OCI-LY7 (cell line): ENCODE measurements at regions not wholly inside any gene's neighbourhood (a gene's known extent, or its start where the extent isn't known, plus 50 kb on each side); places are given as distances from the start of the nearest gene placed in this dataset.

Experiments
- BruUV-seq: library from RNA; stranded (reverse); fragments of 400-500 nt; replicated peaks from 2 replicates; lab custom pipeline; 2021; lab: Mats Ljungman, UMichigan
- CTCF ChIA-PET: fragments of 300-600 bp; sonication (Branson Sonifier 250); formaldehyde crosslinking; loops from one replicate; lab custom pipeline; 2022; ENCODE audit warnings: antibody characterized with exemption; ENCODE audit not compliant: unreplicated experiment; lab: Charles Lee
- POLR2A ChIA-PET: fragments of 300-600 bp; sonication (Branson Sonifier 250); formaldehyde crosslinking; loops from one replicate; lab custom pipeline; 2022; ENCODE audit warnings: antibody characterized with exemption; lab: Charles Lee
- DNase-seq: peaks from one replicate; pipeline ENCODE4 v3.0.0-alpha.2; 2015; ENCODE audit warnings: low spot score
- H2AFZ ChIP-seq: fragments of 200-600 bp; sonication (generic), shearing (Covaris generic); 2 replicates; pipeline ENCODE4 v1.6.1; 2014; ENCODE audit warnings: mild to moderate bottlenecking, antibody characterized with exemption, low read length, moderate library complexity
- H3K27ac ChIP-seq: fragments of 200-600 bp; sonication (generic); 2 replicates; pipeline ENCODE4 v1.5.1; 2014; ENCODE audit warnings: mixed run types, low read depth, mild to moderate bottlenecking, moderate library complexity, low read length, inconsistent platforms; ENCODE audit not compliant: poor library complexity, severe bottlenecking
- H3K36me3 ChIP-seq: fragments of 200-600 bp; sonication (generic); 2 replicates; pipeline ENCODE4 v1.6.1; 2014; ENCODE audit warnings: mild to moderate bottlenecking, antibody characterized with exemption, low read length, moderate library complexity, mixed read lengths; ENCODE audit not compliant: insufficient read depth
- H3K4me1 ChIP-seq: fragments of 200-600 bp; sonication (generic); 2 replicates; pipeline ENCODE4 v1.5.1; 2014; ENCODE audit warnings: mild to moderate bottlenecking, low read length; ENCODE audit not compliant: insufficient read depth, poor library complexity, severe bottlenecking
- H3K4me2 ChIP-seq: fragments of 200-600 bp; sonication (generic); 2 replicates; pipeline ENCODE4 v1.6.1; 2014; ENCODE audit warnings: mild to moderate bottlenecking, low read length
- H3K4me3 ChIP-seq: fragments of 200-600 bp; sonication (generic); 2 replicates; pipeline ENCODE4 v1.5.1; 2014; ENCODE audit warnings: mild to moderate bottlenecking, low read depth, low read length; ENCODE audit not compliant: poor library complexity, severe bottlenecking
- H3K79me2 ChIP-seq: fragments of 200-600 bp; sonication (generic); 2 replicates; pipeline ENCODE4 v1.6.1; 2016; ENCODE audit warnings: low read depth, mild to moderate bottlenecking, low read length, moderate library complexity, mixed read lengths; ENCODE audit not compliant: insufficient read depth
- H3K9me2 ChIP-seq: fragments of 200-600 bp; sonication (generic); 2 replicates; pipeline ENCODE4 v1.6.1; 2016; ENCODE audit warnings: mild to moderate bottlenecking, low read length, mixed read lengths; ENCODE audit not compliant: insufficient read depth
- H3K9me3 ChIP-seq: fragments of 200-600 bp; sonication (generic); 2 replicates; pipeline ENCODE4 v1.6.1; 2014; ENCODE audit warnings: mild to moderate bottlenecking, mixed run types, low read length, mixed read lengths
- H4K20me1 ChIP-seq: fragments of 200-600 bp; sonication (generic); 2 replicates; pipeline ENCODE4 v1.6.1; 2014; ENCODE audit warnings: mild to moderate bottlenecking, antibody characterized with exemption, low read length, moderate library complexity, mixed read lengths; ENCODE audit not compliant: insufficient read depth
- CTCF ChIP-seq: fragments of 200-600 bp; sonication (generic); conservative IDR thresholded peaks from 2 replicates; pipeline ENCODE4 v1.5.1; 2014; ENCODE audit warnings: mild to moderate bottlenecking, antibody characterized with exemption, low read length, moderate library complexity, mixed read lengths
- EZH2phosphoT487 ChIP-seq: fragments of 200-600 bp; sonication (generic); IDR thresholded peaks from 2 replicates; pipeline ENCODE4 v1.6.1; 2018; ENCODE audit warnings: low read depth, borderline replicate concordance, mild to moderate bottlenecking, mixed run types, antibody characterized with exemption, low read length, moderate library complexity, mixed read lengths
- intact Hi-C: fragments of 100-400 bp; cut with micrococcal nuclease; formaldehyde crosslinking; loops from one replicate; pipeline ENCODE4 v1.10.0; 2022; ENCODE audit not compliant: unreplicated experiment

GRCh38 chr6:40188931-40189330 lies 254.7 kb upstream of the MOCS1 start:
- no peaks in the 10 kb centered on the region for H3K9me3 ChIP-seq
- BruUV-seq = no TSS peak
- no peaks in the 10 kb centered on the region for H3K36me3 ChIP-seq
- H3K4me2 ChIP-seq = no peak overlapping the region
- no peaks in the 10 kb centered on the region for H4K20me1 ChIP-seq
- no peak overlapping the region for H2AFZ ChIP-seq
- H3K4me3 ChIP-seq = no peak overlapping the region
- DNase-seq = no peak
- H3K27ac ChIP-seq = no peak overlapping the region
- no peaks in the 10 kb centered on the region for H3K4me1 ChIP-seq
- ChIA-PET CTCF (no interaction called here), POLR2A (no interaction called here)
- no peaks in the 10 kb centered on the region for H3K79me2 ChIP-seq
- TF ChIP-seq CTCF (no peak), EZH2phosphoT487 (no peak)
- H3K9me2 ChIP-seq = no peaks in the 10 kb centered on the region
- intact Hi-C loops = no loop called here

- intact Hi-C loops = no loop called here
- POLR2A ChIA-PET = interaction anchor here (1.1 kb wide), 1 partner anchor 722 kb away, joined by 3 read pairs; no protein-coding TSS in a partner anchor
Measured at GRCh38 chr6:40187535-40188144, 253.4 kb upstream of the MOCS1 start.

More at GRCh38 chr6:40187535-40188144, 253.4 kb upstream of the MOCS1 start:
- Histone ChIP-seq H2AFZ (no peak overlapping the region), H3K4me3 (no peak overlapping the region), H3K4me2 (no peak overlapping the region), H3K27ac (no peak overlapping the region), H4K20me1 (no peaks in the 10 kb centered on the region), H3K9me3 (no peaks in the 10 kb centered on the region), H3K36me3 (no peaks in the 10 kb centered on the region), H3K4me1 (no peaks in the 10 kb centered on the region), H3K9me2 (no peaks in the 10 kb centered on the region), H3K79me2 (no peaks in the 10 kb centered on the region)
- BruUV-seq = no TSS peak
- CTCF ChIA-PET = no interaction called here
- TF ChIP-seq CTCF (no peak), EZH2phosphoT487 (no peak)
- DNase-seq = no peak
